ENCODE measurements at regions not wholly inside any gene's neighbourhood (a gene's known extent, or its start where the extent isn't known, plus 50 kb on each side); places are given as distances from the start of the nearest gene placed in this dataset.

DNA sequence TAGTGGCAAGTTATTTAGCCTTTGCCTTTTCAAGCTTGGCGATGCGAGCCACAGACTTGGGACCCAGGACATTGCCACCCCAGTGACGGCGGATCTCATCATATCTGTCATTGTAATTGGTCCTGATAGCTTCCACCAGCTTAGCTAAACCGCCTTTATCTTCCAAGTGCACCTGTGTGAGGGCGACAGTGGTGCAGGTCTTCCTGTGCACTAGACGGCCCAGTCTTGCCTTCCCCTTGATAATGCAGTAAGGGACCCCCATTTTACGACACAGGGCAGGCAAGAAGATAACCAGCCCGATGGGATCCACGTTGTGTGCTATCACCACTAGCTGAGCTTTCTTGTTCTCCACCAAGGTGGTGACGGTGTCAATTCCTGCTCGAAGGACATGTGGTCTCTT is 99.6 kb upstream of the ITGB1 start:
- no peaks in the 10 kb centered on the region for H3K9me3 ChIP-seq (ENCODE audit: control insufficient read depth, low read length)
- no peak overlapping the region for H3K9ac ChIP-seq (ENCODE audit: extremely low read depth, low read length, poor library complexity, severe bottlenecking)
- H3K27ac ChIP-seq (ENCODE audit: low read depth, low read length): no peak overlapping the region
- H3K27me3 ChIP-seq (ENCODE audit: control insufficient read depth, insufficient read depth, low read length, poor library complexity, severe bottlenecking): no peaks in the 10 kb centered on the region
- H3K27me3 Mint-ChIP-seq (ENCODE audit: insufficient read depth): peaks cover 4% of the 10 kb centered on the region
- TF ChIP-seq, protein P1, sequence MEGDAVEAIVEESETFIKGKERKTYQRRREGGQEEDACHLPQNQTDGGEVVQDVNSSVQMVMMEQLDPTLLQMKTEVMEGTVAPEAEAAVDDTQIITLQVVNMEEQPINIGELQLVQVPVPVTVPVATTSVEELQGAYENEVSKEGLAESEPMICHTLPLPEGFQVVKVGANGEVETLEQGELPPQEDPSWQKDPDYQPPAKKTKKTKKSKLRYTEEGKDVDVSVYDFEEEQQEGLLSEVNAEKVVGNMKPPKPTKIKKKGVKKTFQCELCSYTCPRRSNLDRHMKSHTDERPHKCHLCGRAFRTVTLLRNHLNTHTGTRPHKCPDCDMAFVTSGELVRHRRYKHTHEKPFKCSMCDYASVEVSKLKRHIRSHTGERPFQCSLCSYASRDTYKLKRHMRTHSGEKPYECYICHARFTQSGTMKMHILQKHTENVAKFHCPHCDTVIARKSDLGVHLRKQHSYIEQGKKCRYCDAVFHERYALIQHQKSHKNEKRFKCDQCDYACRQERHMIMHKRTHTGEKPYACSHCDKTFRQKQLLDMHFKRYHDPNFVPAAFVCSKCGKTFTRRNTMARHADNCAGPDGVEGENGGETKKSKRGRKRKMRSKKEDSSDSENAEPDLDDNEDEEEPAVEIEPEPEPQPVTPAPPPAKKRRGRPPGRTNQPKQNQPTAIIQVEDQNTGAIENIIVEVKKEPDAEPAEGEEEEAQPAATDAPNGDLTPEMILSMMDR (conservative IDR thresholded peaks at IDR 0.05): no peak
- no peak overlapping the region for H3K4me3 ChIP-seq (ENCODE audit: low read length)
- H3K36me3 Mint-ChIP-seq (ENCODE audit: low read depth): no peaks in the 10 kb centered on the region
- H3K4me1 ChIP-seq (ENCODE audit: control insufficient read depth, insufficient read depth, low read length): no peaks in the 10 kb centered on the region
- no peak for DNase-seq
- no peaks in the 10 kb centered on the region for H3K36me3 ChIP-seq (ENCODE audit: control insufficient read depth, insufficient read depth, low read length)
- H3K4me3 Mint-ChIP-seq: no peak overlapping the region
- H3K4me1 Mint-ChIP-seq: no peaks in the 10 kb centered on the region
- H3K9me3 Mint-ChIP-seq: no peaks in the 10 kb centered on the region
- no peak overlapping the region for H3K27ac Mint-ChIP-seq
- WGBS, 2 experiments (ENCODE audit: insufficient coverage in 1 of 2, insufficient read length in 1 of 2): 94 to 96% methylated on average over 10 to 12 of the region's 12 CpGs

DNA sequence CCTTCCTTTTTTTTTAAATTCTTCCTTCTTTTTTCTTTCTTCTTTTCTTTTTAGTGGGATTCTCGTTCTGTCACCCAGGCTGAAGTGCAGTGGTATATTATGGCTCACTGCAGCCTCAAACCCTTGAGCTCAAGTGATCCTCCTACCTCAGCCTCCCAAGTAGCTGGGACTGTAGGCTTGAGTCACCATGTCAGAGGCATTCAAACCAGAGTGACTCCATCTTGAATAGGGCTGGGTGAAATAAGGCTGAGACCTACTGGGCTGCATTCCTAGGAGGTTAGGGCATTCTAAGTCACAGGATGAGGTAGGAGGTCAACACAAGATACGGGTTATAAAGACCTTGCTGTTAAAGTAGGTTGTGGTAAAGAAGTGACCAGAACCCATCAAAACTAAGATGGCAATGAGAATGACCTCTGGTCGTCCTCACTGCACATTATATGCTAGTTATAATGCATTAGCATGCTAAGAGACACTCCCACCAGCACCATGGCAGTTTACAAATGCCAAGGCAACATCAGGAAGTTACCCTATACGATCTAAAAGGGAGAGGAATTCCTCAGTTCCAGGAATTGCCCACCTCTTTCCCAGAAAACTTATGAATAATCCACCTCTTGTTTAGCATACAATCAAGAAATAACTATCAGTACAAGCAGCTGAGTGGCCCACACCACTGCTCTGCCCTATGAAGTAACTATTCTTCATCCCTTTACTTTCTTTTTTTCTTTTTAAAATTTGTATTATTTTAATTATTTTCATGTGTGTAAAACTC is 99.0 kb upstream of the ITGB1 start:
- WGBS, 2 experiments (ENCODE audit: insufficient coverage in 1 of 2, insufficient read length in 1 of 2): 77 to 86% methylated on average over 2 to 4 of the region's 4 CpGs
- no peaks in the 10 kb centered on the region for H3K36me3 Mint-ChIP-seq (ENCODE audit: low read depth)
- no peak overlapping the region for H3K4me3 Mint-ChIP-seq
- Histone ChIP-seq H3K36me3 (ENCODE audit: control insufficient read depth, insufficient read depth, low read length) (no peaks in the 10 kb centered on the region), H3K27me3 (ENCODE audit: control insufficient read depth, insufficient read depth, low read length, poor library complexity, severe bottlenecking) (no peaks in the 10 kb centered on the region), H3K9me3 (ENCODE audit: control insufficient read depth, low read length) (no peaks in the 10 kb centered on the region), H3K4me1 (ENCODE audit: control insufficient read depth, insufficient read depth, low read length) (no peaks in the 10 kb centered on the region), H3K4me3 (ENCODE audit: low read length) (no peak overlapping the region), H3K9ac (ENCODE audit: extremely low read depth, low read length, poor library complexity, severe bottlenecking) (no peak overlapping the region), H3K27ac (ENCODE audit: low read depth, low read length) (no peak overlapping the region)
- no peak for DNase-seq
- no peaks in the 10 kb centered on the region for H3K4me1 Mint-ChIP-seq
- TF ChIP-seq, protein P1 (conservative IDR thresholded peaks at IDR 0.05): no peak
- no peak overlapping the region for H3K27ac Mint-ChIP-seq
- H3K27me3 Mint-ChIP-seq (ENCODE audit: insufficient read depth): peaks cover 4% of the 10 kb centered on the region
- H3K9me3 Mint-ChIP-seq: no peaks in the 10 kb centered on the region

DNA sequence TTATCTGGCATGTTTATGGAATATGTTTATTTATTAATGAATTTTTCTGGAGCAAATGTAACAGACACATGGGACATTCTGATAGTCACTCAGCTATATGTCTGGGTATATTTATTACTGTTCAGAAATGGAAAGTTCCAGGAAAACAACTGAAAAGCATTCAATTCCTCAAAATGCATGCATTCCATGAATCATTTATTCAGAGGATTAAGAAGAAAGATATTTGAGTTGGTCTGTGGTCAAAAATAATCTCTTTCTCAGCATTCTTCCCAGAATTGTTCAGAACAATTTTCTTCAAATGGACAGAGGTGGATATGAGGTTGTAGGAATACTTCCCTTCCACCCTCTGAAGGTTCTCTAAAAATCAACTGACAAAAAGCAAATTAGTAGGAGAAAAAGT is 97.6 kb upstream of the ITGB1 start:
- TF ChIP-seq, protein P1 (conservative IDR thresholded peaks at IDR 0.05): no peak
- no peaks in the 10 kb centered on the region for H3K36me3 Mint-ChIP-seq (ENCODE audit: low read depth)
- H3K9ac ChIP-seq (ENCODE audit: extremely low read depth, low read length, poor library complexity, severe bottlenecking): no peak overlapping the region
- H3K4me1 ChIP-seq (ENCODE audit: control insufficient read depth, insufficient read depth, low read length): no peaks in the 10 kb centered on the region
- no peaks in the 10 kb centered on the region for H3K36me3 ChIP-seq (ENCODE audit: control insufficient read depth, insufficient read depth, low read length)
- no peak overlapping the region for H3K27ac Mint-ChIP-seq
- no peak overlapping the region for H3K4me3 ChIP-seq (ENCODE audit: low read length)
- H3K4me3 Mint-ChIP-seq: no peak overlapping the region
- H3K27me3 Mint-ChIP-seq (ENCODE audit: insufficient read depth): peaks cover 4% of the 10 kb centered on the region
- no peaks in the 10 kb centered on the region for H3K27me3 ChIP-seq (ENCODE audit: control insufficient read depth, insufficient read depth, low read length, poor library complexity, severe bottlenecking)
- H3K27ac ChIP-seq (ENCODE audit: low read depth, low read length): no peak overlapping the region
- no peaks in the 10 kb centered on the region for H3K9me3 Mint-ChIP-seq
- H3K9me3 ChIP-seq (ENCODE audit: control insufficient read depth, low read length): no peaks in the 10 kb centered on the region
- H3K4me1 Mint-ChIP-seq: peaks cover 5% of the 10 kb centered on the region
- no peak for DNase-seq

Data from endodermal cell (in vitro differentiated cells).